GM23338 (cell line): ENCODE measurements at regions not wholly inside any gene's neighbourhood (a gene's known extent, or its start where the extent isn't known, plus 50 kb on each side); places are given as distances from the start of the nearest gene placed in this dataset.
A peak's percentile ranks its signal among the peaks of the same experiment; 100 is the strongest.

Experiments
- ATAC-seq: fragments of 200-7000 bp; cut with Tn5 transposase; 3 replicates; pipeline ENCODE4 v1.9.1; 2020
- DNase-seq: peaks from one replicate; pipeline ENCODE4 v3.0.0-alpha.2; 2015; ENCODE audit warnings: low spot score
- H2AFZ ChIP-seq: fragments of 200-600 bp; sonication (generic); 2 replicates; pipeline ENCODE4 v1.8.0; 2016; ENCODE audit warnings: antibody characterized with exemption, mild to moderate bottlenecking, moderate library complexity
- H3F3A ChIP-seq: fragments of 200-600 bp; sonication (generic); replicated peaks from 2 replicates; pipeline ENCODE4 v1.8.0; 2017; ENCODE audit warnings: antibody characterized with exemption, mixed run types, low read depth
- H3K27ac ChIP-seq: fragments of 200-600 bp; sonication (generic); 2 replicates; pipeline ENCODE4 v1.6.1; 2016; ENCODE audit warnings: low read depth
- H3K27me3 ChIP-seq: fragments of 200-600 bp; sonication (generic); 2 replicates; pipeline ENCODE4 v1.8.0; 2016; ENCODE audit warnings: mild to moderate bottlenecking, mixed run types, moderate library complexity; ENCODE audit not compliant: insufficient read depth
- H3K36me3 ChIP-seq: fragments of 200-600 bp; sonication (generic); 2 replicates; pipeline ENCODE4 v1.8.0; 2016; ENCODE audit warnings: mild to moderate bottlenecking; ENCODE audit not compliant: insufficient read depth
- H3K4me1 ChIP-seq: fragments of 200-600 bp; sonication (generic); 2 replicates; pipeline ENCODE4 v1.8.0; 2016; ENCODE audit warnings: mild to moderate bottlenecking, moderate library complexity; ENCODE audit not compliant: insufficient read depth
- H3K4me2 ChIP-seq: fragments of 200-600 bp; sonication (generic); 2 replicates; pipeline ENCODE4 v1.7.1; 2017; ENCODE audit warnings: mixed run types
- H3K4me3 ChIP-seq: fragments of 200-600 bp; sonication (generic); 2 replicates; pipeline ENCODE4 v1.6.1; 2016; ENCODE audit warnings: mixed run types
- H3K79me2 ChIP-seq: fragments of 200-600 bp; sonication (generic); replicated peaks from 2 replicates; pipeline ENCODE4 v1.8.0; 2017; ENCODE audit warnings: mild to moderate bottlenecking; ENCODE audit not compliant: insufficient read depth
- H3K9me2 ChIP-seq: fragments of 200-600 bp; sonication (generic); 2 replicates; pipeline ENCODE4 v1.8.0; 2017; ENCODE audit not compliant: insufficient read depth
- H4K20me1 ChIP-seq: fragments of 200-600 bp; sonication (generic); replicated peaks from 2 replicates; pipeline ENCODE4 v1.8.0; 2017; ENCODE audit warnings: mild to moderate bottlenecking; ENCODE audit not compliant: insufficient read depth
- H3K27ac Mint-ChIP-seq: 2 replicates; pipeline ENCODE4 v1.8.0; 2020; ENCODE audit warnings: inconsistent platforms, mild to moderate bottlenecking, moderate library complexity, mixed read lengths
- H3K27me3 Mint-ChIP-seq: 3 replicates; pipeline ENCODE4 v1.8.0; 2022; ENCODE audit warnings: low read depth, mild to moderate bottlenecking, moderate library complexity, mixed read lengths, inconsistent platforms; ENCODE audit not compliant: insufficient read depth, poor library complexity
- H3K36me3 Mint-ChIP-seq: 3 replicates; pipeline ENCODE4 v1.8.0; 2021; ENCODE audit warnings: low read depth, mild to moderate bottlenecking, inconsistent platforms, moderate library complexity, mixed read lengths
- H3K4me1 Mint-ChIP-seq: 3 replicates; pipeline ENCODE4 v1.8.0; 2020; ENCODE audit warnings: mild to moderate bottlenecking, inconsistent platforms, mixed read lengths
- H3K4me3 Mint-ChIP-seq: 3 replicates; pipeline ENCODE4 v1.8.0; 2021; ENCODE audit warnings: moderate library complexity, mild to moderate bottlenecking, inconsistent platforms, mixed read lengths
- H3K9me3 Mint-ChIP-seq: 3 replicates; pipeline ENCODE4 v1.8.0; 2020; ENCODE audit warnings: moderate library complexity, mild to moderate bottlenecking, inconsistent platforms, mixed read lengths
- CREB1 ChIP-seq: fragments of 250-450 bp; sonication (Bioruptor Pico); IDR thresholded peaks from 2 replicates; pipeline ENCODE4 v1.5.0; 2020; ENCODE audit warnings: low read depth, mild to moderate bottlenecking, moderate library complexity
- CTCF ChIP-seq, 2 experiments: fragments of 200-600 bp in 1 of 2; sonication (generic) in 1 of 2; conservative IDR thresholded peaks; 2 replicates each; pipeline versions ENCODE4 v1.5.1 to v1.6.1; 2016 to 2017; ENCODE audit warnings: antibody characterized with exemption in 2 of 2, low read depth in 2 of 2, mild to moderate bottlenecking in 2 of 2, moderate library complexity in 1 of 2
- EZH2 ChIP-seq: fragments of 200-600 bp; sonication (generic); IDR thresholded peaks from one replicate; pipeline ENCODE4 v1.8.0; 2017; ENCODE audit warnings: antibody characterized with exemption, mild to moderate bottlenecking, low read depth; ENCODE audit not compliant: unreplicated experiment
- EZH2phosphoT487 ChIP-seq: fragments of 200-600 bp; sonication (generic); IDR thresholded peaks from one replicate; pipeline ENCODE4 v1.8.1; 2018; ENCODE audit warnings: antibody characterized with exemption; ENCODE audit not compliant: unreplicated experiment
- JUNB ChIP-seq: IDR thresholded peaks from one replicate; pipeline ENCODE4 v1.6.1; 2016; ENCODE audit warnings: antibody characterized with exemption; ENCODE audit not compliant: unreplicated experiment
- NANOG ChIP-seq: IDR thresholded peaks from 2 replicates; pipeline ENCODE4 v1.6.1; 2016; ENCODE audit warnings: antibody characterized with exemption, borderline replicate concordance
- POLR2AphosphoS5 ChIP-seq: IDR thresholded peaks from 2 replicates; pipeline ENCODE4 v1.6.1; 2016; ENCODE audit warnings: antibody characterized with exemption, low read depth
- STAT1 ChIP-seq: IDR thresholded peaks from one replicate; pipeline ENCODE4 v1.6.1; 2016; ENCODE audit warnings: antibody characterized with exemption; ENCODE audit not compliant: unreplicated experiment
- ZNF114 ChIP-seq: fragments of 250-450 bp; sonication (Bioruptor Pico); IDR thresholded peaks from 2 replicates; pipeline ENCODE4 v1.5.0; 2020; ENCODE audit warnings: mild to moderate bottlenecking, moderate library complexity
- ZNF331 ChIP-seq: fragments of 250-450 bp; sonication (Bioruptor Pico); IDR thresholded peaks from 2 replicates; pipeline ENCODE4 v1.5.0; 2020; ENCODE audit warnings: low read depth, mild to moderate bottlenecking, moderate library complexity
- TF ChIP-seq, protein P1 (sequence below): IDR thresholded peaks from one replicate; pipeline ENCODE4 v1.6.1; 2018; ENCODE audit warnings: antibody characterized with exemption; ENCODE audit not compliant: unreplicated experiment
- TF ChIP-seq, protein P2 (sequence below): IDR thresholded peaks from 2 replicates; pipeline ENCODE4 v1.6.1; 2016; ENCODE audit warnings: antibody characterized with exemption

DNA sequence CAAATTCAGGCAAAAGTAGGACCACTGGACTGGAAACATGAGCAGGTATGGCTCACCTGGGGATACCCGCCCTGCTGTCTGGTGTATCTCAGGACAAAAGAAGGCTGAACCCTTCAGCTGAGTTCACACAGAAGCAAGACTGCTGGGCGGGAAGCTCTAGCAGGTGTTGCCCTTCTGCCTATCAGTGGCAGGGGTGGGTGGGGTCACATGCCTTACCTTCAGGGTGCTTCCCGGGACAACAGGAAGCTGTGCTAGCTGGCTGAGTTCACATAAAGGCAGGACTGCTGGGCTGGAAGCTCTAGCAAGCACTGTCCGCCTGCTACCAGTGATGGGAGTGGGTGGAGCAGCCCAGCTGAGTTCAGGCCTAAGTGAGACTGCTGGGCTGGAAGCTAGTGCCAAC is 498.8 kb upstream of the ZNF608 start (continued):
- TF ChIP-seq CTCF (conservative IDR thresholded peaks at IDR 0.05; ENCODE audit: low read depth in 2 of 2) = no peak

GRCh38 chr5:125249400-125249799 is 503.0 kb upstream of the ZNF608 start:
- H3K27ac Mint-ChIP-seq = no peak overlapping the region
- no peaks in the 10 kb centered on the region for H3K4me1 Mint-ChIP-seq
- H3K36me3 Mint-ChIP-seq = peaks cover 42% of the 10 kb centered on the region
- DNase-seq (no peak), ATAC-seq (no peak)
- H3K79me2 ChIP-seq = no peaks in the 10 kb centered on the region
- H3K9me3 Mint-ChIP-seq = peaks cover 37% of the 10 kb centered on the region
- H3K4me2 ChIP-seq = no peak overlapping the region
- no peak overlapping the region for H3K4me3 ChIP-seq
- H3K4me1 ChIP-seq = no peaks in the 10 kb centered on the region
- no peak overlapping the region for H3K4me3 Mint-ChIP-seq
- H3F3A ChIP-seq = no peaks in the 10 kb centered on the region
- H2AFZ ChIP-seq = peak overlapping the region; percentile 61
- H3K27me3 Mint-ChIP-seq = peaks cover 6% of the 10 kb centered on the region
- H4K20me1 ChIP-seq = no peaks in the 10 kb centered on the region
- no peaks in the 10 kb centered on the region for H3K27me3 ChIP-seq
- H3K9me2 ChIP-seq = peaks cover 2% of the 10 kb centered on the region
- H3K36me3 ChIP-seq = peaks cover 6% of the 10 kb centered on the region
- no peak overlapping the region for H3K27ac ChIP-seq
- TF ChIP-seq, protein P1, sequence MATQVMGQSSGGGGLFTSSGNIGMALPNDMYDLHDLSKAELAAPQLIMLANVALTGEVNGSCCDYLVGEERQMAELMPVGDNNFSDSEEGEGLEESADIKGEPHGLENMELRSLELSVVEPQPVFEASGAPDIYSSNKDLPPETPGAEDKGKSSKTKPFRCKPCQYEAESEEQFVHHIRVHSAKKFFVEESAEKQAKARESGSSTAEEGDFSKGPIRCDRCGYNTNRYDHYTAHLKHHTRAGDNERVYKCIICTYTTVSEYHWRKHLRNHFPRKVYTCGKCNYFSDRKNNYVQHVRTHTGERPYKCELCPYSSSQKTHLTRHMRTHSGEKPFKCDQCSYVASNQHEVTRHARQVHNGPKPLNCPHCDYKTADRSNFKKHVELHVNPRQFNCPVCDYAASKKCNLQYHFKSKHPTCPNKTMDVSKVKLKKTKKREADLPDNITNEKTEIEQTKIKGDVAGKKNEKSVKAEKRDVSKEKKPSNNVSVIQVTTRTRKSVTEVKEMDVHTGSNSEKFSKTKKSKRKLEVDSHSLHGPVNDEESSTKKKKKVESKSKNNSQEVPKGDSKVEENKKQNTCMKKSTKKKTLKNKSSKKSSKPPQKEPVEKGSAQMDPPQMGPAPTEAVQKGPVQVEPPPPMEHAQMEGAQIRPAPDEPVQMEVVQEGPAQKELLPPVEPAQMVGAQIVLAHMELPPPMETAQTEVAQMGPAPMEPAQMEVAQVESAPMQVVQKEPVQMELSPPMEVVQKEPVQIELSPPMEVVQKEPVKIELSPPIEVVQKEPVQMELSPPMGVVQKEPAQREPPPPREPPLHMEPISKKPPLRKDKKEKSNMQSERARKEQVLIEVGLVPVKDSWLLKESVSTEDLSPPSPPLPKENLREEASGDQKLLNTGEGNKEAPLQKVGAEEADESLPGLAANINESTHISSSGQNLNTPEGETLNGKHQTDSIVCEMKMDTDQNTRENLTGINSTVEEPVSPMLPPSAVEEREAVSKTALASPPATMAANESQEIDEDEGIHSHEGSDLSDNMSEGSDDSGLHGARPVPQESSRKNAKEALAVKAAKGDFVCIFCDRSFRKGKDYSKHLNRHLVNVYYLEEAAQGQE = no peak
- TF ChIP-seq STAT1 = no peak
- TF ChIP-seq JUNB = no peak
- no peak for TF ChIP-seq CREB1
- TF ChIP-seq EZH2 = no peak
- no peak for TF ChIP-seq CTCF (conservative IDR thresholded peaks at IDR 0.05; ENCODE audit: low read depth in 2 of 2)
- TF ChIP-seq ZNF114 (CRISPR knock-in tag) = no peak
- TF ChIP-seq ZNF331 (CRISPR knock-in tag) = no peak
- no peak for TF ChIP-seq POLR2AphosphoS5
- TF ChIP-seq, protein P2, sequence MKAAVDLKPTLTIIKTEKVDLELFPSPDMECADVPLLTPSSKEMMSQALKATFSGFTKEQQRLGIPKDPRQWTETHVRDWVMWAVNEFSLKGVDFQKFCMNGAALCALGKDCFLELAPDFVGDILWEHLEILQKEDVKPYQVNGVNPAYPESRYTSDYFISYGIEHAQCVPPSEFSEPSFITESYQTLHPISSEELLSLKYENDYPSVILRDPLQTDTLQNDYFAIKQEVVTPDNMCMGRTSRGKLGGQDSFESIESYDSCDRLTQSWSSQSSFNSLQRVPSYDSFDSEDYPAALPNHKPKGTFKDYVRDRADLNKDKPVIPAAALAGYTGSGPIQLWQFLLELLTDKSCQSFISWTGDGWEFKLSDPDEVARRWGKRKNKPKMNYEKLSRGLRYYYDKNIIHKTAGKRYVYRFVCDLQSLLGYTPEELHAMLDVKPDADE = no peak
- no peak for TF ChIP-seq NANOG
- no peak for TF ChIP-seq EZH2phosphoT487
